SU-DHL-6 (cell line): ENCODE measurements at regions not wholly inside any gene's neighbourhood (a gene's known extent, or its start where the extent isn't known, plus 50 kb on each side); places are given as distances from the start of the nearest gene placed in this dataset.

Experiments used
- H2AFZ ChIP-seq: fragments of 200-600 bp; sonication (generic); 2 replicates; pipeline ENCODE4 v1.6.1; 2014; ENCODE audit warnings: low read depth, mild to moderate bottlenecking, moderate library complexity, mixed read lengths, antibody characterized with exemption, low read length; ENCODE audit not compliant: severe bottlenecking
- H3F3A ChIP-seq: fragments of 200-600 bp; shearing (Covaris generic); 2 replicates; pipeline ENCODE4 v1.6.0; 2016; ENCODE audit warnings: antibody characterized with exemption, mild to moderate bottlenecking; ENCODE audit not compliant: insufficient read depth
- H3K27ac ChIP-seq: fragments of 200-600 bp; sonication (generic); 2 replicates; pipeline ENCODE4 v1.5.1; 2016; ENCODE audit warnings: low read depth, mild to moderate bottlenecking, low read length, moderate library complexity, mixed read lengths
- H3K27me3 ChIP-seq: fragments of 200-600 bp; sonication (generic), shearing (Covaris generic); 2 replicates; pipeline ENCODE4 v1.6.0; 2014; ENCODE audit warnings: mild to moderate bottlenecking, low read length
- H3K36me3 ChIP-seq: fragments of 200-600 bp; sonication (generic); 2 replicates; pipeline ENCODE4 v1.6.1; 2014; ENCODE audit warnings: mild to moderate bottlenecking, low read length, mixed read lengths
- H3K4me2 ChIP-seq: fragments of 300-600, 200-600 bp; shearing (Covaris generic), sonication (generic); 2 replicates; pipeline ENCODE4 v1.6.0; 2014; ENCODE audit warnings: low read length, low read depth, mild to moderate bottlenecking; ENCODE audit not compliant: poor library complexity, severe bottlenecking
- H3K4me3 ChIP-seq: fragments of 200-600 bp; sonication (generic); 2 replicates; pipeline ENCODE4 v1.5.1; 2014; ENCODE audit warnings: antibody characterized with exemption, low read length, mild to moderate bottlenecking, mixed read lengths; ENCODE audit not compliant: insufficient read depth, poor library complexity, severe bottlenecking
- H3K79me2 ChIP-seq: fragments of 200-600 bp; sonication (generic); 2 replicates; pipeline ENCODE4 v1.6.1; 2014; ENCODE audit warnings: mild to moderate bottlenecking, low read length, moderate library complexity; ENCODE audit not compliant: insufficient read depth
- H3K9ac ChIP-seq: fragments of 200-600 bp; sonication (generic); 2 replicates; pipeline ENCODE4 v1.7.0; 2014; ENCODE audit warnings: mild to moderate bottlenecking, low read length
- H3K9me2 ChIP-seq: fragments of 200-600 bp; sonication (generic); replicated peaks from 2 replicates; pipeline ENCODE4 v1.6.1; 2014; ENCODE audit warnings: low read length; ENCODE audit not compliant: insufficient read depth
- H3K9me3 ChIP-seq: fragments of 200-600 bp; sonication (generic); 2 replicates; pipeline ENCODE4 v1.6.1; 2014; ENCODE audit warnings: low read length, mixed read lengths; ENCODE audit not compliant: insufficient read depth
- H4K20me1 ChIP-seq: fragments of 200-600 bp; sonication (generic); 2 replicates; pipeline ENCODE4 v1.6.1; 2014; ENCODE audit warnings: low read depth, mild to moderate bottlenecking, antibody characterized with exemption, low read length, moderate library complexity, mixed read lengths
- EZH2phosphoT487 ChIP-seq: fragments of 200-600 bp; sonication (generic), shearing (Covaris generic); conservative IDR thresholded peaks from 2 replicates; pipeline ENCODE4 v1.6.1; 2018; ENCODE audit warnings: mild to moderate bottlenecking, antibody characterized with exemption, low read length, moderate library complexity, mixed read lengths
- TF ChIP-seq, protein P1 (sequence below): fragments of 200-600 bp; sonication (generic); IDR thresholded peaks from one replicate; pipeline ENCODE4 v1.5.1; 2017; ENCODE audit warnings: antibody characterized with exemption, mild to moderate bottlenecking, low read length, moderate library complexity; ENCODE audit not compliant: insufficient read depth, poor library complexity, severe bottlenecking

DNA sequence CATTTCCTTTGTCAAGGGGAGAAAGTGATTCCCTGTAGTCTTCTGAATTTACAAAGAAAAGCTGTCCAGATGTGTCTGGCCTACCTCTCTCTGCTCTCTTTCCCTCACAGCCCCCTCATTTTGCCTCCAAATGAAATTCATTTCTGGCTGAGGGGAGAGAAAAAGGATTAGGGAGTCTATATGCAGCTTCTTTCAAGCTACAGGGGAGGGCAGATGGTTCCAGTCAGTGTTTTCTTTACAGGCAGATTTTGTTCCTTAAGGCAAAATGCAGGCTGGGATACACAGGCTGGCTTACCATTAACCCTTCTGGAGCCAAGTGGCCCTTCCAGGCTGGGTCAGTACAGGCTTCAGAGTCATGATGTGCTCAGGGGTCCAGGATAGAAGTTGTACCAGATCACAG lies 198.1 kb upstream of the USP24 start:
- Histone ChIP-seq H3K36me3 (no peaks in the 10 kb centered on the region), H3K9me2 (no peaks in the 10 kb centered on the region; the same call in 1 of the 2 replicates), H3K79me2 (no peaks in the 10 kb centered on the region), H4K20me1 (no peaks in the 10 kb centered on the region), H3K9me3 (no peaks in the 10 kb centered on the region), H3F3A (no peaks in the 10 kb centered on the region), H3K27me3 (no peaks in the 10 kb centered on the region), H3K4me3 (no peak overlapping the region), H3K4me2 (no peak overlapping the region), H2AFZ (no peak overlapping the region), H3K27ac (no peak overlapping the region), H3K9ac (no peak overlapping the region)
- TF ChIP-seq EZH2phosphoT487 = no peak

DNA sequence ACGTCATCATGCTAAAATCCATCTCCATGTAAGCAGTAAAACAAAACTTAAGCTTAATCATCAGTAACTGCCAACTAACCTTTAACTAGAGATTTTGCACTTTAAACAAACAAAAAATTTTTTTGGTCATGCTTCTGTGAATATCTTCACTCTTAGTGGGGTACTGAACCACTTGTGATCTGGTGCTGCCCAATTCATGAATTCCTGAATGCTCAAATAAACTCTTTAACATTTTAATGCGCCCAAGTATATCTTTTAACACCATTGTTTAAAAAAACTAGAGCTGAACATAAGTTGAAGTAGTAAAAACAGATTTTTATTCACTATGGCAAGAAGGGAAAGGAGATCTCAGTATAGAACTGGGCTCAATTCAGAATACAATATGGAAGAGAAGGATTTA lies 196.9 kb upstream of the USP24 start:
- Histone ChIP-seq H3F3A (no peaks in the 10 kb centered on the region), H3K9ac (no peak overlapping the region), H3K9me2 (no peaks in the 10 kb centered on the region), H3K4me3 (no peak overlapping the region), H3K4me2 (no peak overlapping the region), H3K36me3 (no peaks in the 10 kb centered on the region), H2AFZ (no peak overlapping the region), H3K27ac (no peak overlapping the region), H4K20me1 (no peaks in the 10 kb centered on the region), H3K27me3 (no peaks in the 10 kb centered on the region), H3K79me2 (no peaks in the 10 kb centered on the region), H3K9me3 (no peaks in the 10 kb centered on the region)
- TF ChIP-seq EZH2phosphoT487 = no peak
- TF ChIP-seq, protein P1, sequence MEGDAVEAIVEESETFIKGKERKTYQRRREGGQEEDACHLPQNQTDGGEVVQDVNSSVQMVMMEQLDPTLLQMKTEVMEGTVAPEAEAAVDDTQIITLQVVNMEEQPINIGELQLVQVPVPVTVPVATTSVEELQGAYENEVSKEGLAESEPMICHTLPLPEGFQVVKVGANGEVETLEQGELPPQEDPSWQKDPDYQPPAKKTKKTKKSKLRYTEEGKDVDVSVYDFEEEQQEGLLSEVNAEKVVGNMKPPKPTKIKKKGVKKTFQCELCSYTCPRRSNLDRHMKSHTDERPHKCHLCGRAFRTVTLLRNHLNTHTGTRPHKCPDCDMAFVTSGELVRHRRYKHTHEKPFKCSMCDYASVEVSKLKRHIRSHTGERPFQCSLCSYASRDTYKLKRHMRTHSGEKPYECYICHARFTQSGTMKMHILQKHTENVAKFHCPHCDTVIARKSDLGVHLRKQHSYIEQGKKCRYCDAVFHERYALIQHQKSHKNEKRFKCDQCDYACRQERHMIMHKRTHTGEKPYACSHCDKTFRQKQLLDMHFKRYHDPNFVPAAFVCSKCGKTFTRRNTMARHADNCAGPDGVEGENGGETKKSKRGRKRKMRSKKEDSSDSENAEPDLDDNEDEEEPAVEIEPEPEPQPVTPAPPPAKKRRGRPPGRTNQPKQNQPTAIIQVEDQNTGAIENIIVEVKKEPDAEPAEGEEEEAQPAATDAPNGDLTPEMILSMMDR = no peak

DNA sequence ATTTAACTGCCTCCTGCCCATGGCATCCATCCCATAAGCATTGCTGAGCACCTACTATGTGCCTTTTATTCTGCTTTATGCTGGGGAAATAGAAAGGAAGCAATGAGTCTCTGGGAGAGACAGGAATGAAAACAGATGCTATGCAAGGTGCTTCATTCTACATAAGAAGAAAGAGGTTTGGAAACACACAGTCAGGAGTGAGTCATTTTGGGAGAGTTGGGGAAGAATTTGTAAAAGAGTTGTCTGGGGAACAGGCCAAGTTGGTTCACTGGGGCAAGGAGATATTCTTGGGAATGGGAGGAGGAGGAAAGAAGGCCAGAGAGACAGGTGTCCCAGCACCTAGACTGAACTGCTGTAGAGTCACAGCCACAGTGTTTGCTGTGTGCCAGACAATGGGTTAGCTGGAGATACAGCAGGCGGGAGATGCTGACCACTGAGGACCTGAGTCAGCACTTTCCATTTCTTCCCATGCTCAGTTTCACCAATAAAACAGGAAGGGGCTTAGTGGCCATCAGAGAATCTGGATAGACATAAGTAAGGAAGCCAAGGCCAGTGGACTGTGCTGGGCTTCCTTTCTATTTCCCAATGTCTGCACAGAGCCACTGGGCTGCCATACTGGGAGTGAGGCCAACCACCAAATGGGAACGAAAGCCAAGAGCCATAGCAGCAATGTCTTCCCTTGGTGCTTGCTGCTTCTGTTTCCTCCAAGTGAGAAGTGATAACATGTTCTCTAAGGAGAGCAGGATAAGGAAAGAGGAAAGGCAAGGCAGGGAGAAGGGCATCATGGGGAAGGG lies 187.7 kb upstream of the USP24 start:
- no peak for TF ChIP-seq EZH2phosphoT487
- TF ChIP-seq, protein P1 = no peak
- Histone ChIP-seq H3K4me3 (no peak overlapping the region), H3K4me2 (no peak overlapping the region), H3K27ac (no peak overlapping the region), H3K9ac (no peak overlapping the region), H3K9me2 (peaks cover 3% of the 10 kb centered on the region; the same call in 1 of the 2 replicates), H3F3A (no peaks in the 10 kb centered on the region), H3K36me3 (no peaks in the 10 kb centered on the region), H3K79me2 (no peaks in the 10 kb centered on the region), H4K20me1 (no peaks in the 10 kb centered on the region), H3K9me3 (no peaks in the 10 kb centered on the region), H3K27me3 (0 out of 2 replicates have a peak, but pooled peaks cover 2% of the 10 kb centered on the region), H2AFZ (no peak overlapping the region)

DNA sequence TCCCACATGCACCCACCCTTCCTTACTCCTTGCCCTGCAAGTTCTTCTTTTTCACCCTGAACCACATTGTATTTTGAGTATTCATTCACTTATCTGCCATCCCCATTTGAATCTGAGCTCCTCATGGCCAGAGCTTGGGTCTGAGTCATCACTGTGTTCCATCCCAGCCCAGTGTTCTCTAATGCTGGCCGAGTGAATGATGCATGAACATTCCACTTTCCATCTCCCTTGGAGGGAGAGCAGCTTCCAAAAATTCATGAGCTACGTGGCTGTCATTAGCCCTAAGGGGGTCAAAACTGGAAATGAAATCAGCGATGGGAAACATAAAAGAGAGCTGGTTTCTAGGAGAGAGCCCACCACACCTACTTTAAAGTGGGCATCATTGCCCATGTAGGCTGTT lies 187.0 kb upstream of the USP24 start:
- TF ChIP-seq, protein P1 = no peak
- TF ChIP-seq EZH2phosphoT487 = no peak
- no peak overlapping the region for H3K27ac ChIP-seq
- no peak overlapping the region for H3K4me3 ChIP-seq
- H3K4me2 ChIP-seq = no peak overlapping the region
- H2AFZ ChIP-seq = no peak overlapping the region
- 0 out of 2 replicates have a peak, but pooled peaks cover 2% of the 10 kb centered on the region for H3K27me3 ChIP-seq
- H3K9ac ChIP-seq = no peak overlapping the region
- no peaks in the 10 kb centered on the region for H4K20me1 ChIP-seq
- H3K79me2 ChIP-seq = no peaks in the 10 kb centered on the region
- no peaks in the 10 kb centered on the region for H3K9me3 ChIP-seq
- H3F3A ChIP-seq = no peaks in the 10 kb centered on the region
- peaks cover 3% of the 10 kb centered on the region; the same call in 1 of the 2 replicates for H3K9me2 ChIP-seq
- H3K36me3 ChIP-seq = no peaks in the 10 kb centered on the region
